Spinal cord (tissue), 9 donors: ENCODE measurements at regions not wholly inside any gene's neighbourhood (a gene's known extent, or its start where the extent isn't known, plus 50 kb on each side); places are given as distances from the start of the nearest gene placed in this dataset.
"Not testable (repeated sequence)": the region's sequence is repeated elsewhere in the genome, so short reads cannot be mapped to it uniquely, and the experiment has no call there.

ENCODE experiments used
- DNase-seq, 6 donors: peaks; one replicate each; pipeline versions ENCODE4 v3.0.0 to v3.0.0-alpha.2; 2013 to 2015; ENCODE audit warnings: low spot score in 6 of 6, low read depth in 4 of 6
- H3K27ac ChIP-seq: one replicate; pipeline ENCODE4 v1.5.1; 2013; ENCODE audit warnings: low read depth, low read length, control low read depth
- H3K27me3 ChIP-seq: one replicate; pipeline ENCODE4 v1.6.1; 2013; ENCODE audit warnings: low read length; ENCODE audit not compliant: control insufficient read depth, insufficient read depth
- H3K36me3 ChIP-seq: one replicate; pipeline ENCODE4 v1.6.1; 2013; ENCODE audit warnings: low read length; ENCODE audit not compliant: control insufficient read depth, insufficient read depth
- H3K4me1 ChIP-seq: one replicate; pipeline ENCODE4 v1.6.1; 2013; ENCODE audit warnings: low read length; ENCODE audit not compliant: control insufficient read depth, insufficient read depth
- H3K4me3 ChIP-seq: one replicate; pipeline ENCODE4 v1.5.1; 2013; ENCODE audit warnings: low read depth, low read length, control low read depth
- H3K9me3 ChIP-seq: one replicate; pipeline ENCODE4 v1.6.1; 2013; ENCODE audit warnings: low read length; ENCODE audit not compliant: control insufficient read depth, insufficient read depth
- WGBS: methylation state at CpG from one replicate; pipeline ENCODE4 v1.1.5; 2013; ENCODE audit warnings: missing lambda C conversion rate; ENCODE audit not compliant: insufficient coverage; 5-methylcytosine and 5-hydroxymethylcytosine counted together
- donor health status: healthy.

DNA sequence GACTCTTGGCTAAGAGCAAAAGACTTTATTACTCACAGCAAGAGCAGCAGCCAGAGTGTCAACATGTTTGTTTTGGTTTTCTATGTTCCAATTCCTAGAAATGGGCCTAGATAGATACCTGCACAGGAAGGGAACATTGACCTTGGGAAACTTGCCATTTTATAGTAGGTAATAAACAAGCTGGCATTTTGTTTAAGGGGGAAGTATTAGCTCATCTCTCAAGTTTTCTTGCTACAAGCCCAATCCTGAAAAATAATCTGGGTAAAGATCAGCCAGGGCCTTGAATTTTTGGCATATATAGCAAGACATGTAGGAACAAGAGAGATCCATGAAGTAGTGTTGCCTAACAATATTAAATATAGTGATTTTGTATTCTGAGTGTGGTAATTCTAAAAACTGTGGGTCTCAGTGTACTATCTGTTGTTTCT lies 51.4 kb upstream of the RGL1 start:
- H3K4me1 ChIP-seq, result no peaks in the 10 kb centered on the region
- H3K36me3 ChIP-seq, result no peaks in the 10 kb centered on the region
- no peak overlapping the region for H3K27ac ChIP-seq
- H3K27me3 ChIP-seq, result no peaks in the 10 kb centered on the region
- no peak for DNase-seq
- H3K4me3 ChIP-seq, result no peak overlapping the region
- peaks cover 2% of the 10 kb centered on the region for H3K9me3 ChIP-seq

DNA sequence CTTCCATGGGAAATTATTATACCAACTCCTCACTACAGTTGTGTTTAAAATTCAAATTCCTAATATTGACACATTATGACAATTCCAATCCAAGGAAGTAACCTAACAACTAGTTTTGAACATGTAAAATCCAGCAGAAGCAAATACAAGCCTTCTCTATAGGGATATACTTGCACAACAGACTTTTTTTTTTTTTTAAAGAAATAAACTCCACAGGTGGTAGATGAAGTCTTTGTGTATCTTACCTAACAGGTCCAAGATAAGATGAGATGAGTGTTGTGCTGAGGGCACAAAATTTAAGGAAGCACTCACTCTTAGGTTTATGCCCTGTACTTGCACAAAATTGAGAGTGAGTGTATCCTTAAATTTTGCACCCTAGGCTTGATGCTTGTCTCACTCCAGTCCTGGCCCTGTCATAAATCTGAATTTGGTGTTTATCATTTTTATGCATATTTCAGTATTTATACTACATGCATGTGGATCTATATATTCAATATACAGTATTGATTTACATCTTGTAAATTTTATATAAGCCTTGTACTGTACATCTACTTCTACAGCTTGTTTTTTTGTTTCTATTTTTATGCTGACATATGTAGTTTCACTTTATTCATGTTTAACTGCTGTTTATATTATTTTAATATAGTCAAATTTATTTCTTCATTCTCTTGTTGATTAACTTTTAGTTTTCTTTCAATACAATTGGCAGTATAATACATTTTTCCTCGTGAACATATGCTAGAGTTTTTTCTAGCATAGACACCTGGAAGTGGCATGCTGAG lies 60.6 kb upstream of the RGL1 start:
- H3K4me3 ChIP-seq, result no peak overlapping the region
- peaks cover 6% of the 10 kb centered on the region for H3K36me3 ChIP-seq
- no peaks in the 10 kb centered on the region for H3K9me3 ChIP-seq
- WGBS, result no CpG with 5 or more reads among the region's 1 CpG
- no peak overlapping the region for H3K27ac ChIP-seq
- no peaks in the 10 kb centered on the region for H3K4me1 ChIP-seq
- no peak for DNase-seq
- H3K27me3 ChIP-seq, result no peaks in the 10 kb centered on the region

DNA sequence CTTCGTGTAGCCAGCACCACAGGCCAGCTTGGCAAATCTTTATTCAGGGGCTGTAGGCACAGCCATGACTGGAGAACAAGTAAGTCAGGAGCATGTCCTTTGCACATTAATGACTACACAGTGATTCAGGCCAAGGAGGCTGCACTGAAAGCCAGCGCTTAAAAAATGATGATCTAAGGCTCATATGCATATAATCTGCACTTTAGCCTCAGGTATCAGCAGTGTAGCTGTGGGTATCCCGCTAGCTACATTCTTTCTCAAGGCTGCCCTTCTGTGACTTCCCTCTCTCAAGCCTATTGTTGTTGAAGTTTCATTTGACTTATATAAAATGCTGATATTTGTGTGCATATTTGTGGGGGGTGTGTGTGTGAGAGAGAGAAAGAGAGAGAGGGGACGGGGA lies 62.6 kb upstream of the RGL1 start:
- Histone ChIP-seq H3K4me3 (no peak overlapping the region), H3K27me3 (no peaks in the 10 kb centered on the region), H3K27ac (no peak overlapping the region), H3K36me3 (peaks cover 6% of the 10 kb centered on the region), H3K9me3 (no peaks in the 10 kb centered on the region), H3K4me1 (no peaks in the 10 kb centered on the region)
- 88% methylated on average over 2 of the region's 4 CpGs for WGBS
- no peak for DNase-seq

DNA sequence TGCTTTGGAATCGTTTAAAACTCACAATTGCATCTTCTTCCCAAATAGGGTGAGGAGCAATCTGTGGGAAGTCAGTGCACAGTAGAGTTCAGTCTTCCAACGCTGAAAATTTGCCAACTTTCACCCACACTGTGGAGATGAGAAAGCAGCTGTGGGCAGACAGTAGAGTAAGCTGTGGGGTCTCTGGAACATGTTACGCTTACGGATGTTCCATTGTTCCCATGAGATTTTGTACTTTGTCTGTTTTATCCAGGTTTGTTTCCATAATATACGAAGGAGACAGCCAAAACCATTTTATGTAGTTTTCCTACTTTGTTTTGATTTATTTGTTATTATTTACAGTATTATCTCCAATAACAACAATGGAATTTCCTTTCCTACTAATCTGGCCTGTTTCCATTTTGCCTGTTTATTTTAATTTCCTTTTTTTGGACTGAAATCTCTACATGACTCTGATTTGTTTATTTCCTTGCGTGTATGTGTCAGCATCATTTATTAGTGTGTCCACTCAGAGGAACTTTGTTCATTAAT lies 65.1 kb upstream of the RGL1 start:
- Histone ChIP-seq H3K27me3 (no peaks in the 10 kb centered on the region), H3K4me3 (no peak overlapping the region)
- peak in 2 of 6 donors; percentile 4 to 61 for DNase-seq

DNA sequence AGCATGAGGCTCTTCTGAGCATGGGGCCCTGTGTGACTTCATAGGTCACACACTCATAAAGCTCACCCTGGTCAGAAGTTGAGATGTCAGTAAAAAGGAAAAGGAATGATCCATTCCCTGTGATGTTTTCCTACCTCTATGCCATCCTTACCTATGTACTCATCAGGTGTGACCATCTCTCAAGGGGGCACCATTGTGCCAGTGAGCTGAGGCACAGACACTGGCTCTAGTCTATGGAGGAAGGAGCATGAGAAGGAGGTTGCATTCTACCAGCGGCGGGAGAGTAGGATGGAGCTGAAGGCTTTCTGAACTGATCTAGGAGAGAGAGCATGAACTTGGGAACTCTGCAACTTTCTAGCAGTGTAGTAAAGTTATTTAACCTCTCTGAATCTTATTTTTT lies 65.8 kb upstream of the RGL1 start:
- DNase-seq, result no peak
- 100% methylated on average over 2 of the region's 2 CpGs for WGBS

More for the DNA sequence above, 65.1 kb upstream of the RGL1 start:
- Histone ChIP-seq H3K36me3 (peaks cover 6% of the 10 kb centered on the region), H3K4me1 (no peaks in the 10 kb centered on the region), H3K9me3 (no peaks in the 10 kb centered on the region), H3K27ac (no peak overlapping the region)
- WGBS, result no CpG with 5 or more reads among the region's 6 CpGs

DNA sequence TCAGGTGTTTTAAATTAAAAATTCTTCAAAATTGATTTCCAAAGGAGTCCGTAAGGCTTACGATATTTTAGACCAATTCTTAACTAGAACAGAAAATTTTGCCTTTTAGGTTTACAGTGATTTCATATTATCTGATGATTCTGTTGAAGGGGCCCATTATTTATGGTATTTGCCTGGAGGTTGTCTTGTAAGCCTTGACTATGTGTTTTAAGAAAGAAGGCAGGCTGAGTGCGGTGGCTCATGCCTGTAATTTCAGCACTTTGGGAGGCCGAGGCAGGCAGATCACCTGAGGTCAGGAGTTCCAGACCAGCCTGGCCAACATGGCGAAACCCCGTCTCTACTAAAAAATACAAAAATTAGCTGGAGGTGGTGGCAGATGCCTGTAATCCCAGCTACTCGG lies 67.0 kb upstream of the RGL1 start:
- DNase-seq, H3K36me3 ChIP-seq, H3K4me3 ChIP-seq, H3K4me1 ChIP-seq, H3K27me3 ChIP-seq, H3K27ac ChIP-seq, H3K9me3 ChIP-seq: not testable (repeated sequence)
- 100% methylated on average over 4 of the region's 7 CpGs for WGBS

More for the DNA sequence above, 65.8 kb upstream of the RGL1 start:
- H3K4me1 ChIP-seq, result no peaks in the 10 kb centered on the region
- H3K27me3 ChIP-seq, result no peaks in the 10 kb centered on the region
- no peak overlapping the region for H3K4me3 ChIP-seq
- H3K27ac ChIP-seq, result no peak overlapping the region
- H3K36me3 ChIP-seq, result peaks cover 6% of the 10 kb centered on the region
- H3K9me3 ChIP-seq, result no peaks in the 10 kb centered on the region

DNA sequence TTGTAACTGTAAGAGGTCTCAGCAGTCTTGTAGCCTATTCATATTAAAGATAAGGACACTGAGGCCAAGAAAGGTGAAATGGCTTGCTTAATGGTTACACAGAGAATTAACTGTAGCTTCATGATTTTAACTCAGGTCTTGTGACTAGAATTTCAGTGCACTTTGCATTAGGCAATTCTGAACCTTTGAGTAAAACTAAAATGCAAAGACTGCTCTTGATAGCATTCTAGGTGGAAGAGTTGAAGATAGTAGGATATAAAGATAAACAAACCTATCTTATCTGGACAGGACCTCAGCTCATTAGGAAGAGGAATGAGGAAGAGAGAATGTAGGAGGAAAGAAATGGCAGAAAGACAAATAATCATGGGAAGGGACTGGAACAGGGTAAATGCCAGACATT lies 68.6 kb upstream of the RGL1 start:
- Histone ChIP-seq H3K27ac (no peak overlapping the region), H3K27me3 (no peaks in the 10 kb centered on the region), H3K36me3 (no peaks in the 10 kb centered on the region), H3K4me3 (no peak overlapping the region), H3K4me1 (no peaks in the 10 kb centered on the region), H3K9me3 (no peaks in the 10 kb centered on the region)
- DNase-seq, result no peak

DNA sequence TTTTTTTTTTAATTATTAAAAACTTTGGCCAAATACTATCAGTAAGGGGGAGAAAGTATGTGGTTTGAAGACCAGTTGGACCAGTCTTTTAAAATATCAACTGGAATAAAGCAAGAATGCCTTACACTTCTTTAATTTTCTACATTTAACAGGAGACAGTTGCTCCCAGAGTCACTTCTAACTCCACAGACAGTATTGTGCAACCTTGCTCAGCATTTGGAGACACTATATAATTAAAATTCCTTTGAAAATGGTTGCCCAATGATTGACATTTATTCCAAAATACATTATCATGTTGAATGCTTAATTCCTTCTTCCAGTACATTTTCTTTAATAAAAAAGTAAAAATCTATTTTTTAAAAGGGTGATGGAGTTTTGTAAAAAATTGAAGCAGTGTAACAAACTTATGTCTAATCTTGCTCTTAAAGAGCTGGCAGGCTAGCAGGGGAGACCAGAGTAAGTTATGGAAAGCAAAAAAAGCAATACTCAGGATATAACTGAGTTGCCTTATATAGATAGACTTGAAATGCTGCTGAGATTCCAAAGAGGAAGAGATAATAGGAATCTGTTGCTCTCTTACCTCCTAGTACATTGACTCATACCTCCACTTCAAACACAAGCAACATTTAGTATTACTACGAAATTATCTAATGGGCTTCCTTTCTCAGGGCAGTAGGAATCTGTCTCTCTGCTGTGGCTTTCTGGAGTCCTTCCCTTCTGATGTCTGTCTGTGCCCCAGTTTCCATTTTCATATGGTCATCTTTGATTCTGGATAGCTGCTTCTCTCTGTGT lies 69.7 kb upstream of the RGL1 start:
- no CpG with 5 or more reads among the region's 1 CpG for WGBS
- Histone ChIP-seq H3K27me3 (no peaks in the 10 kb centered on the region), H3K27ac (peak overlapping the region; percentile 49), H3K36me3 (no peaks in the 10 kb centered on the region), H3K4me1 (no peaks in the 10 kb centered on the region), H3K4me3 (no peak overlapping the region), H3K9me3 (no peaks in the 10 kb centered on the region)
- DNase-seq, result no peak

DNA sequence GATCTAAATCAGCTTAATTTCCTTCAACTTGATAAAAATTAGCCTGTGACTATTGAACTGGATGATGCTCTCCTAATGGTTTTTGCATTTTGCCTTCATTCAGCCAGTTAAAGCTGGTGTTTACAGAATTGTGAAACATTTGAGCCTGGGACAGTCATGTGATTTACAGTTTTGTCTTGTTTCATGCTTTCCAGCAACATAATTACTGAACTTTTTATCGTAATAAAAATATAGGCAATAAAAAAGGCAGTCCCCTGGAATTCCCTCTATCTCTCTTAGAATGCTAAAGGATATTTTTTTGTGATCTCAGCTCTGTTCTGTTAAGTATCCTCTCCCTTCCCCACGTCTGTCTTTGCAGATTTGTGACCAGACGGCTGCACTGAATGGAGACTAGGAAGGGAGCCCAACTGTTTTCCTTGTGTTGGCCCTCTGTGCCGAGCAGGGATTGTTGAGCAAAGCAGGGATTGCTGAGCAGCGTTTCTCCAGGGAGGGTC lies 70.3 kb upstream of the RGL1 start:
- Histone ChIP-seq H3K4me1 (no peaks in the 10 kb centered on the region), H3K4me3 (no peak overlapping the region), H3K36me3 (no peaks in the 10 kb centered on the region), H3K27ac (peak overlapping the region; percentile 49), H3K27me3 (no peaks in the 10 kb centered on the region), H3K9me3 (no peaks in the 10 kb centered on the region)
- no CpG with 5 or more reads among the region's 5 CpGs for WGBS
- peak in 5 of 6 donors; percentile 33 to 92 (median 59) for DNase-seq
